ENCODE measurements at regions not wholly inside any gene's neighbourhood (a gene's known extent, or its start where the extent isn't known, plus 50 kb on each side); places are given as distances from the start of the nearest gene placed in this dataset.
"Not testable (repeated sequence)": the region's sequence is repeated elsewhere in the genome, so short reads cannot be mapped to it uniquely, and the experiment has no call there.

- peak; percentile 95 for DNase-seq
Measured at GRCh38 chr20:22691369-22692118, 107.2 kb upstream of the FOXA2 start.

DNA sequence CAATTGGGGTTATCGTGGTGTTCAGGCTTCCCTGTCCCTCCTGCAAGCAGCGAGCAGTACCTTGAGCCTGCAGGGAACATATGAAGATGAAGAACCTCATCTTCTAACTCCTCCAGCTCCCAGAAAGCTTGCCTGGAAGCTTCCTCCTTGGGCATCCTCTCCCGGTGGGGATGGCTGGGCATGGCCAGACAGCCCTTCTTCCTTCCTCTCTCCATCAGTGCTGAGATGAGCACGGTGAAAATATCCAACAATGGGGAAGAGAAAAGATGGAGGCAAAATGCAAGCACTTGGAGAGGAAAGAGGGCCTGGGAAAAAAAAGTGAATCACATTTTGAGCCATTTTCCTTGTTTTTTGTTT, 107.7 kb upstream of the FOXA2 start:
- no peak for DNase-seq

DNA sequence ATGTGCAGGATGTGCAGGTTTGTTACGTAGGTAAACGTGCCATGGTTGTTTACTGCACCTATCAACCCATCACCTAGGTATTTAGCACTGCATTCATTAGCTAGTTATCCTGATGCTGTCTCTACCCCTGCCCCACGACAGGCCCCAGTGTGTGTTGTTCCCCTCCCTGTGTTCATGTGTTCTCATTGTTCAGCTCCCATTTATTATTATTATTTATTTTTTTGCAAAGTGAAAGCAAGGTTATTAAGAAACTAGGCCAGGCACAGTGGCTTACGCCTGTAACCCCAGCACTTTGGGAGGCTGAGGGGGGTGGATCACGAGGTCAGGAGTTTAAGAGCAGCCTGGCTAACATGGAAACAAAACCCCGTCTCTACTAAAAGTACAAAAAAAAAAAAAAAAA, 108.2 kb upstream of the FOXA2 start:
- not testable (repeated sequence) for DNase-seq

DNA sequence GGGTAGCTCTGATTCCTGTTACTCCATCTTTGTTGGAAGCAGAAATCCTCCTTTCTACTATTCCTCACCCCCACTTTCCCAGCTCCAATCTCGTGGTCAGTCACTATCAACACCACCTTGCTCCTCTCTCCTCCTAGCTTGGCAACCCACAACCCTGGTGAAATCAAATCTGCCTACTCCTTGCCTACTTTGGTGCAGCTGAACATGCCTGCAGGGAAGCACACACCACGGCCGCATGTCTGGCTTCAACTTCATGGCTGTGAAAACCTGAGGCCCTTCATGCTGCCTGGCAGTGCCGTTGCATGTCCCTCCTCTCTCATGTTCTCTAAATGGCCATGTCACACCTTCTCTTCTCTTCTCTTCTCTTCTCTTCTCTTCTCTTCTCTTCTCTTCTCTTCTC, 112.4 kb upstream of the FOXA2 start:
- DNase-seq = no peak

DNA sequence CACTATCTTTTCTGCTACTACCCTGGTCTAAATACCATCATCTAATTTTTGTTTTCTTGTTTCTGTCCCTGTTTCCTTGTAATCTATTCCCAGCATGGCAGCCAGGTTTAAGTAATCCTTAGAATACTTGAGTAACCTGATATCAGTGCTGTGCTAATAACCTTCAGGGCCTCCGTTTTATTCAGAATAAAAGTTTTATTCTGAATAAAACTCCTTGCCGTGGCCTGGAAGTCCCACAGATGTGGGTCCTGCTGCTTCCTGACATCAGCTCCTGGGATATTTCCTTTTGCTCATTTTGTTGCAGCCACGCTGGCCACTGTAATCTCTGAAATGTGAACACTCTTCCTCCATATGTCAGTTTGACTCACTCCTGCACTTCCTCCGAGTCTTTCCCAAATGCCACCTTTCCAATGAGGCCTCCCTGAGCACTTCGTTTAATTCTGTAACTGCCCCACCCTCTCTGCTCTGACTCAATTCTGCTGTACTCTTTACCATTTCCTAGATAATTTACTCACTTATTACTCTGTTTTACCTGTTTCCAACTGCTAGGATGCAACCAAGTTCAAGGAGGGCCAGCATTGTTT, 114.0 kb upstream of the FOXA2 start:
- DNase-seq = no peak

- DNase-seq = no peak
Measured at GRCh38 chr20:22699396-22699795, 115.0 kb upstream of the FOXA2 start.

- peak; percentile 35 for DNase-seq
Measured at GRCh38 chr20:22700367-22700766, 116.0 kb upstream of the FOXA2 start.

DNA sequence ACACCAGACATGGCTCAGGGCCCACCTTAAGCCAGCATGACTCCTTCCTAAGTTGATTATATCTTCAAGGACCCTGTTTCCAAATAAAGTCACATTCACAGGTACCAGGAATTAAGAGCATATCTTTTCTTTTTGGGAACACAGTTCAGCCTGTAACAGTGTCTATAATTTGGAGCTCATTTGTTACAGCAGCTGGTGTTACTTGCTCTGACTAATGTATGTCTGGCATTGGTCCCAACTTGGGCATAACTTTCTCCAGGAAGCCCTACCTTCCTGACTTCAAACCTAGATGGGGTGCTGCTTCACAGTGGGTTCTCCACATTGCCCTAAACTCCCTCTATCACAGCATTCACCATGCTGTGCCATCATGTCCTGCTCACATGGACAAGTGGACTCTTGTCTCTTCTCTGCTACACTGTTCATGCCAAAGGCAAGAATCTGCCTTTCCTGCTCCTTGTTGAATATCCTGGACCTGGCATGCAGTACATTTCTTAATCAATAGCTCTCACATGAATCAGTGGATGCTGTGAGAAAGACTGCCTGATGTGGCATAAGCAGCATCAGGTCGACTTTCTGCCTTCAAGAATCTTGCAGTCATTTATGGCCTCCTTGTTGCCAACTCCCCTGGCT, 117.4 kb upstream of the FOXA2 start:
- no peak for DNase-seq

GRCh38 chr20:22703843-22704242, 119.5 kb upstream of the FOXA2 start:
- no peak for DNase-seq

DNA sequence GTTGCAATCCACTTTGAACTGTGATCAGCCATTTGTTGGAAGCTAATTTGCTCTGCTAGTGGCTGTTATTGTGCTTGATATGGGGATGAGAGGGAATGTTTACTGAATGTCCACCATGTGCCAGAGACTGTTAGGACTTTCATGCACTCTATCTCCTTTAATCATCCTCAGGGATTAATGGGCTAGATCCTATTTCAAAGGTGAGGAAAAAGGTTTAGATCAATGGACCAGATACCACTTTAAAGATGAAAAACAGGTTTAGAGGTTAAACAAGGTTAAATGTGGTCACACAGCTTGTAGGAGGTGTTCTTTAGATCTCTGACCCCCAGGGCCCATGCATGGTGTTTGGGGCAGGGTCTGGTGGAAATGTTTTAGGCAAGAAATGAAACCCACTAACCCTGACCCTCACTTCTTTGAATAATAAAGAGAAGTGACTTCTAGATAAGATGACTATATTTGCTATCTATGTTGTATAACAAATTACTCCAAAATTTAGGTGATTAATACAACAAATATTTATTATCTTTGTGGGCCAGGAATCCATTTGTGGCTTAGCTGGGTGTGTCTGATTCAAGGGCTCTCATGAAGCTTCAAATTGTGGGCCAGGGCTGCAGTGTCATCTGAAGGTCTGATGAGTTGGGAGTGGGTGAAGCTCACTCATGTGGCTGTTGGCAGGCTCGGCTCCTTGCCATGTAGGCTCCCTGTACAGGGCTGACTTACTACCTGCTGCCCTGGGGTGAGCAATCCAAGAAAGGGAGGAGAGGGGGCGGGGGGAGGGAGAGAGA, 127.8 kb upstream of the FOXA2 start:
- DNase-seq = no peak

DNA sequence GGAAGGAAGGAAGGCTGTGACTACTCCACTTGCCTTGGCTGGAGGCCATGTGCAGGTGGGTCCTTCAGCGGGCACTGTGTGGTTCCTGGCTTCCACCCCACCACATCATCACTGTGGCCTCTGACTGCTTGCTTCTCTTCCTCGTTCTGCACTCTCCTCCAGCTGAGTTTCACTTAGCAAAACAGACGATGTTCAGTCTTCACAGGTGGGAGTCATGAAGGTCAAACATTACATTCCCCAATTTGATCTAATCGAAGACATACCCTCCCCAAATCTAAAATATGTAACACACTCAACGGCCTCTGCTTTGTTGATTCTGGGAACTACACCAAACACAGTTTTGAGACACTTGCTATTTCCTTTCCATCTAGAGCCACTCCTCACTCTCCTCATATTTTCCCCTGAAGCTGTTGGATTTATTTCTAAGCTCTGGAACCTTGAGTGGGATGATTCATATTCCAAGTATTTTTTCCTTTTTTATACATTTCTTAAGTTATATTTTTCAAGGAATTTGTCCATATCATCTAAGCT, 132.5 kb upstream of the FOXA2 start:
- DNase-seq = peak; percentile 3

DNA sequence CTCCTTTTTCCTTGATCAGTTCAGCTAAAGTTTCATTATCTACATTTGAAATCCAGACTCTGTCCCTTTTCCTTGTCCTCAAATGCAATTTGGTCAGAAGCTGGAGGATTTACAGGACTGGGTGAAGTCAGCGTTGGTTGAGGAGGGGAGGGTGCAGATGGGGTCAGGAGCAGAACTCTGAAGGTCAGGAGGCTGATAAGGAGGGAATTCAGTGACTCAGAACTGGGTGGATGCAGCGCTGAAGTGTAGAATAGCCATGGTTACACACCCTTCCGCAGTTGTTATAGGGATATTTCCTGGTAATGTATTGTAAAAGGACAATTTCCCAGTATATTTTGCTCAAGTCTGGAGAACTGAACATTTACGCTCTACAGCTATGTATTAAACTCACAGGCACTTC, 133.1 kb upstream of the FOXA2 start:
- DNase-seq = no peak

DNA sequence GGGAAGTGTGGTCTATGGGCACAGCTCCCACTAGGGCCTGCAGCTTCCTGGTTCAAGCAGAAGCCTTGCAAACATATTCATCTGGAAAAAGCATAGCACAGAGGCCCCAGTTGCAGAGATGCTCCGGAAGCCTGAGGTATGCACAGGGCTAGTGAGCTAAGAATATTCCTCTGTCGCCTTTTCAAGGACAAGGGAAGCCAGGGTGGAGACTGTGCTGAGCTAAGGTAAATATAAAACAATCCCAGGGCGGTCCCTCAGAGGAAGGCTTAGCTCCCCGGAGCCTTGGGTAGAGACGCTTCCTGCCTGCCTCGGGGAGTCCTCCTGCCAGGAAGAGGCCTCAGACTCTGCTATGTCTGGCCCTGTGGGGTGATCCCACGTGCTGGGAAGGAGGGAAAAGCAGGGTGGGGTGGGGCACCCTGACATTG, 134.8 kb upstream of the FOXA2 start:
- peak; percentile 15 for DNase-seq

DNA sequence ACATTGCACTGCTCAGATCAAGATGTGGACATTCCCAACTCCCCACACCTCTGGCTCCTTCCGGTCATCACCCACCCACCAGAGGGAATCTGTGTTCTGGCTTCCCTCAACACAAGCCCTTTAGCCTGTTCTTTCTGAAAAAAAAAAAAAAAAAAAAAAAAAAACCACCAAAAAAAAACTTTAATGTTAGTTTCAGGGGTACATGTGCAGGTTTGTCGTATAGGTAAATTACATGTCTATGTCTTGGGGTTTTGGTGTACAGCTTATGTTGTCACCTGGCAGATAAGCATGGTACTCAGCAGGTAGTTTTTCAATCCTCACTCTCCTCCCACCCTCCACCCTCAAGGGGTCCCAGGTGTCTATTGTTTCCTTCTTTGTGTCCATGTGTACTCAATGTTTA, 135.8 kb upstream of the FOXA2 start:
- DNase-seq = peak; percentile 16

DNA sequence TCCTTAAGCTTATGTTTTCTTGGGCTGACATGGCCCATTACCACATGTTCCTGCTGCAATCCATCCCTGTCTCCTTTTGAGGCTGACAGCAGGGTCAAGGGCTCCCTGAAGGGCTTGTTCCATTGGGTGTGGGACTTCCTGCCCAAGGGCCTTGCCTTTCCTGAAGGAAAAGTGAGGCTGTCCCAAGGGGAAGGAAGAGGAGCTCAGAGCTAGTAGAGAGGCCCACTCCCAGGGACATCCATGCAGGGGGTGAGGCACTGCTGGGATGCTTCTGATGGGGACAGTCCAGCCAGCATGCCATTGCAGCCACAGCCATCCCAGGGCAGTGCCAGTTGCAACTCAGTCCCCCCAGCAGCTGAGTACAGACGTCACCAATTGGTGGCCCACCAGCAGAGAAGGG, 138.4 kb upstream of the FOXA2 start:
- no peak for DNase-seq

GRCh38 chr20:22723659-22724058, 139.3 kb upstream of the FOXA2 start:
- DNase-seq = peak; percentile 21

DNA sequence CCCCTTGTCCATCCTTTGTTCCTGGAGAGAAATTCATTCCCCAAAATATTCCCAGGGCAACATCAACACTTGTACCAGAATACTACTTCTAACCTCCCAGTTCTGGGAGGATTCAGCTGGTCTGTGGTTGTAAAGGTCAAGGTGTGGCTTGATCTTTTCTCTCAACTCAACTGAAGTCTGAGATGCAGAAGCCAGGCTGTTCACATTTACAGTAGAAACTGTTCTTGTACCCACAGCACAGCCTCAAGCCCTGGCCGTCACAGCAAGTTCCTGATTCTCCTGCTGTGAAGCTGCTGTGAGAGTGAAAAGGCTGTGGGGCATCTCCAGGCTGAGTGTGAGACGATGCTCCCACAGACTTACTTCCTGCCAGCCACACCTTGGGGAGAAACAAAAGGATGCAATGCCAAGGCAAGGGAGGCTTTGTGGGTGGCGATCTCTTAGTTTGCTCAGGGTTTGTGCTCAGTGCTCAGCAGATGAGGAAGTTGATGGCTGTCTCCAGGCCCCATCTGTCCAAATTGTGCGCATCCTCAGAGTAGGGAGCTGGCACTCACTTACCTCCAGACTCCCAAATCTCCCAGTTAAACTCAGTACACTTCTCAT, 143.9 kb upstream of the FOXA2 start:
- DNase-seq = no peak

GRCh38 chr20:22729180-22729579, 144.8 kb upstream of the FOXA2 start:
- no peak for DNase-seq

- DNase-seq = no peak
Measured at GRCh38 chr20:22729616-22730236, 145.4 kb upstream of the FOXA2 start.

- DNase-seq = no peak
Measured at GRCh38 chr20:22732751-22733150, 148.4 kb upstream of the FOXA2 start.

DNA sequence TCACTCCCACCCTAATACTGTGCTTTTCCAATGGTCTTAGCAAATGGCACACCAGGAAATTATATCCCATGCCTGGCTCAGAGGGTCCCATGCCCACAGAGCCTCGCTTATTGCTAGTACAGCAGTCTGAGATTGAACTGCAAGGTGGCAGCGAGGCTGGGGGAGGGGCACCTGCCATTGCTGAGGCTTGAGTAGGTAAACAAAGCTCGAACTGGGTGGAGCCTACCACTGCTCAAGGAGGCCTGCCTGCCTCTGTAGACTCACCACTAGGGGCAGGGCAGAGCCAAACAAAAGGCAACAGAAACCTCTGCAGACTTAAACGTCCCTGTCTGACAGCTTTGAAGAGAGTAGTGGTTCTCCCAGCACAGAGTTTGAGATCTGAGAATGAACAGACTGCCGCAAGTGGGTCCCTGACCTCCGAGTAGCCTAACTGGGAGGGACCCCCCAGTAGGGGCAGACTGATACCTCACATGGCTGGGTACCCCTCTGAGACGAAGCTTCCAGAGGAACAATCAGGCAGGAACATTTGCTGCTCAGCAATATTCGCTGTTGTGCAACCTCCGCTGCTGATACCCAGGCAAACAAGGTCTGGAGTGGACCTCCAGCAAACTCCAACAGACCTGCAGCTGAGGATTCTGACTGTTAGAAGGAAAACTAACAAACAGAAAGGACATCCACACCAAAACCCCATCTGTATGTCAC, 150.7 kb upstream of the FOXA2 start:
- DNase-seq = not testable (repeated sequence)

- DNase-seq = no peak
Measured at GRCh38 chr20:22740829-22741228, 156.5 kb upstream of the FOXA2 start.

All from eye (tissue), 1 donor.